Ishikawa (cell line): ENCODE measurements at regions not wholly inside any gene's neighbourhood (a gene's known extent, or its start where the extent isn't known, plus 50 kb on each side); places are given as distances from the start of the nearest gene placed in this dataset.

Source experiments
- CEBPB ChIP-seq: IDR thresholded peaks from 2 replicates; pipeline ENCODE4 v1.6.1; 2012
- CREB1 ChIP-seq: IDR thresholded peaks from 2 replicates; pipeline ENCODE4 v1.6.1; 2012; ENCODE audit warnings: low read depth
- EGR1 ChIP-seq: IDR thresholded peaks from 2 replicates; pipeline ENCODE4 v1.6.1; 2012
- EP300 ChIP-seq: IDR thresholded peaks from 2 replicates; pipeline ENCODE4 v1.6.1; 2012; ENCODE audit warnings: borderline replicate concordance
- FOXM1 ChIP-seq: IDR thresholded peaks from 2 replicates; pipeline ENCODE4 v1.6.1; 2012; ENCODE audit warnings: low read depth, borderline replicate concordance
- NFIC ChIP-seq: IDR thresholded peaks from 2 replicates; pipeline ENCODE4 v1.6.1; 2012
- RAD21 ChIP-seq: IDR thresholded peaks from 2 replicates; pipeline ENCODE4 v1.6.1; 2012; ENCODE audit warnings: low read depth
- TAF1 ChIP-seq: IDR thresholded peaks from 2 replicates; pipeline ENCODE4 v1.6.1; 2012; ENCODE audit warnings: low read depth, mild to moderate bottlenecking
- TCF12 ChIP-seq: IDR thresholded peaks from 2 replicates; pipeline ENCODE4 v1.6.1; 2012; ENCODE audit warnings: low read depth
- TEAD4 ChIP-seq: IDR thresholded peaks from 2 replicates; pipeline ENCODE4 v1.6.1; 2012
- YY1 ChIP-seq: IDR thresholded peaks from 2 replicates; pipeline ENCODE4 v1.6.1; 2012; ENCODE audit warnings: low read depth
- ZBTB7A ChIP-seq: IDR thresholded peaks from 2 replicates; pipeline ENCODE4 v1.6.1; 2012; ENCODE audit warnings: low read depth
- TF ChIP-seq, protein P1 (sequence below): IDR thresholded peaks from 2 replicates; pipeline ENCODE4 v1.6.1; 2012
- TF ChIP-seq, protein P2 (sequence below): IDR thresholded peaks from 2 replicates; pipeline ENCODE4 v1.6.1; 2012; ENCODE audit warnings: low read depth, mild to moderate bottlenecking
- TF ChIP-seq, protein P3 (sequence below): IDR thresholded peaks from 2 replicates; pipeline ENCODE4 v1.6.1; 2012

DNA sequence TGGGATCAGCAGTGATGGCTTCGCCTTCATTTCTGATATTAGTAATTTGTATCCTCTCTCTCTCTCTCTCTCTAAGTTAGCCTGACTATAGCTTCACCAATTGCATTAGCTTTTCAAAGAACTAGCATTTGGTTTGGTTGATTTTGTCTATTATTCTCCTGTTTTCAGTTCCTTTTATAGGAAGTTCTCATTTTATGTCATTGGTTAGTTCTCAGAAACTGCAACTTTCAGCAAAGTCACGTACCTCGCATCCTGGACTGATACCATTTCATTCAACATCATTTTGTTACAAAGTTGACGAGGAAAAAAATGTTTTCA lies 450.8 kb downstream of the EIPR1 start:
- TF ChIP-seq TEAD4: no peak
- TF ChIP-seq, protein P1, sequence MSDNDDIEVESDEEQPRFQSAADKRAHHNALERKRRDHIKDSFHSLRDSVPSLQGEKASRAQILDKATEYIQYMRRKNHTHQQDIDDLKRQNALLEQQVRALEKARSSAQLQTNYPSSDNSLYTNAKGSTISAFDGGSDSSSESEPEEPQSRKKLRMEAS: no peak
- no peak for TF ChIP-seq EP300
- no peak for TF ChIP-seq FOXM1
- TF ChIP-seq TCF12: no peak

DNA sequence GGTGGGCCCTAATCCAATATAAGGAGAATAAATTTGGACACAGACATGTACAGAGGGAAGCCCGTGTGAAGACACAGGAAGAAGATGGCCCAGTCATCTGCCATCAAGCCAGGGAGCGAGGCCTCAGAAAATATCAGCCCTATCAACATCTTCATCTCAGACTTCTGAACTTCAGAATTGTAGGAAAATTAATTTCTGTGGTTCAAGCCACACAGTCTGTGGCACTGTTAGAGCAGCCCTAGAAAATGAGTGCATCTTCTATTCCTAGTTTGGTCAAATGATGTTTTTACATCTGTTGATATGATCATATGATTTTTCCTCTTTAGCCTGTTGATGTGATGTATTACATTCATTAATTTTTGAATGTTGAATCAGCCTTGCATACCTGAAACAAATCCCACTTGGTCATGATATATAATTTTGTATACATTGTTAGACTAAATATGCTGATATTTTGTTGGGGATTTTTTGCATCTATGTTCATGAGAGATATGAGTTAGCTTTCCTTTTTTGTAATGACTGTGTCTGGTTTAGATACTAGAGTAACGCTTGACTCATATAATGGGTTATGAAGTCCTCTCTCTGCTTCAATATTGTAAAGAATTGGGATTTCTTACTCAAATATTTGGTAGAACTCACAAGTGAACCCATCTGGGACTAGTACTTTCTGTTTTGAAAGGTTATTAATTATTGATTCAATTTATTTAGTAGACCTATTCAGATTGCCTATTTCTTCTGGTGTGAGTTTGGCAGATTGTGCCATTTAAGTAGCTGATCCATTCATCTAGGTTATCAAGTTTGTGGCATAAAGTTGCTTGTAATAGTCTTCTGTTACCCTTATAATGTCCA lies 451.4 kb downstream of the EIPR1 start:
- TF ChIP-seq TEAD4: no peak
- no peak for TF ChIP-seq CEBPB
- no peak for TF ChIP-seq RAD21
- no peak for TF ChIP-seq TAF1
- no peak for TF ChIP-seq EP300
- no peak for TF ChIP-seq CREB1
- no peak for TF ChIP-seq FOXM1
- TF ChIP-seq, protein P1: no peak
- TF ChIP-seq EGR1: no peak
- TF ChIP-seq, protein P2, sequence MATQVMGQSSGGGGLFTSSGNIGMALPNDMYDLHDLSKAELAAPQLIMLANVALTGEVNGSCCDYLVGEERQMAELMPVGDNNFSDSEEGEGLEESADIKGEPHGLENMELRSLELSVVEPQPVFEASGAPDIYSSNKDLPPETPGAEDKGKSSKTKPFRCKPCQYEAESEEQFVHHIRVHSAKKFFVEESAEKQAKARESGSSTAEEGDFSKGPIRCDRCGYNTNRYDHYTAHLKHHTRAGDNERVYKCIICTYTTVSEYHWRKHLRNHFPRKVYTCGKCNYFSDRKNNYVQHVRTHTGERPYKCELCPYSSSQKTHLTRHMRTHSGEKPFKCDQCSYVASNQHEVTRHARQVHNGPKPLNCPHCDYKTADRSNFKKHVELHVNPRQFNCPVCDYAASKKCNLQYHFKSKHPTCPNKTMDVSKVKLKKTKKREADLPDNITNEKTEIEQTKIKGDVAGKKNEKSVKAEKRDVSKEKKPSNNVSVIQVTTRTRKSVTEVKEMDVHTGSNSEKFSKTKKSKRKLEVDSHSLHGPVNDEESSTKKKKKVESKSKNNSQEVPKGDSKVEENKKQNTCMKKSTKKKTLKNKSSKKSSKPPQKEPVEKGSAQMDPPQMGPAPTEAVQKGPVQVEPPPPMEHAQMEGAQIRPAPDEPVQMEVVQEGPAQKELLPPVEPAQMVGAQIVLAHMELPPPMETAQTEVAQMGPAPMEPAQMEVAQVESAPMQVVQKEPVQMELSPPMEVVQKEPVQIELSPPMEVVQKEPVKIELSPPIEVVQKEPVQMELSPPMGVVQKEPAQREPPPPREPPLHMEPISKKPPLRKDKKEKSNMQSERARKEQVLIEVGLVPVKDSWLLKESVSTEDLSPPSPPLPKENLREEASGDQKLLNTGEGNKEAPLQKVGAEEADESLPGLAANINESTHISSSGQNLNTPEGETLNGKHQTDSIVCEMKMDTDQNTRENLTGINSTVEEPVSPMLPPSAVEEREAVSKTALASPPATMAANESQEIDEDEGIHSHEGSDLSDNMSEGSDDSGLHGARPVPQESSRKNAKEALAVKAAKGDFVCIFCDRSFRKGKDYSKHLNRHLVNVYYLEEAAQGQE: no peak
- TF ChIP-seq TCF12: no peak
- TF ChIP-seq, protein P3, sequence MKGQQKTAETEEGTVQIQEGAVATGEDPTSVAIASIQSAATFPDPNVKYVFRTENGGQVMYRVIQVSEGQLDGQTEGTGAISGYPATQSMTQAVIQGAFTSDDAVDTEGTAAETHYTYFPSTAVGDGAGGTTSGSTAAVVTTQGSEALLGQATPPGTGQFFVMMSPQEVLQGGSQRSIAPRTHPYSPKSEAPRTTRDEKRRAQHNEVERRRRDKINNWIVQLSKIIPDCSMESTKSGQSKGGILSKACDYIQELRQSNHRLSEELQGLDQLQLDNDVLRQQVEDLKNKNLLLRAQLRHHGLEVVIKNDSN: no peak
- no peak for TF ChIP-seq NFIC

DNA sequence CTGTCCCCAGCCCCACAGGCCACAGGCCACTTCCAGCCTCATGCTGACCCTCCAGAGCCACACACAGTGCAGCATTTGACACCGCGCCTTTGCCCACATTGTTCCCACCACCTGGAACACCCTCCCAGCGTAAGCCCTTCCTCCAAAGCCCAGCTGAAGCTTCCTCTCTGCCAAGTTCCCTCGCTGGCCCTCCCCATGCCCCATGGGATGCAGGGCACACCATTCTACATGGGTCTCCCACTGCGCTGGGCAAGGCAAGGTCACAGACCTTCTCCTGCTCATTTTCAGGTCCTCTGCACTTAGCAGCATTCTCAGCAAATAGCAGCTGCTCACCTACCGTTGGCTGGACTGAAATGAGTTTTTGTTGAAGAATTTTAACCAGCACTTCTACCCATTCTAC lies 455.5 kb downstream of the EIPR1 start:
- TF ChIP-seq, protein P3: no peak
- TF ChIP-seq, protein P2: no peak
- no peak for TF ChIP-seq YY1

DNA sequence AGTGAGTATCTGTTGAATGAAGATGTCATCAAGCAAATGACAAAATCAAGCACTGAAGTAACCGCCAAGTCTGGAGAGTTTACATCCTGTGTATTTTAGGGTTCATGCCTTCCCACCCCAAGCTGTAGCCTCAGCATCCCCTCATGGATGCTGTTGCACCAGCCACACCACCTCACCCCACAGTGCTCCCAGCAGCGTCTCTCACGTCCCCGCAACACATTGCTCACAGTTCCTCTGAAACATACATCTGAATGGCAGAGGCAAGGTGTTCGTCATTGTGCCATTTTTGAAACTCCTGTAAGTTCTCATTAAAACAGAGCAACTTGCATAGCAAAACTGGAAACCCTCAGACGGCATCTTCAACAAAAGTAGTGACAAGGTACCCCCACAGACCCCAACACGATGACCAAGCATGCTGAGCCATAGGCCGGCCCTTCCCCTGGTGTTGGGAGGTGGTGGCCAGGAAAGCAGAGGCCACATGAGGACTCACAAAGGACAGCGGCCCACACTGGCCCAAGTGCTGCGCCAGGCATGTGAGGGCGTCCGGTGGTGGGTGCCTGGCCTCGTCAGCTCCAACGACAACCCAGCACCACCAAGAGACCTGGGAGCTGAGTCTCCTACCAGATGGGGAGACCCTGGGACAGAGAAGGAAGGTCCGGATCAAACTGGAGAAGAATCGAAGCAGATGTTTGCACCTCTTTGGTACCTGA lies 456.5 kb downstream of the EIPR1 start:
- TF ChIP-seq FOXM1: no peak
- no peak for TF ChIP-seq EP300
- no peak for TF ChIP-seq ZBTB7A
- TF ChIP-seq TEAD4: no peak
- TF ChIP-seq CEBPB: no peak
- no peak for TF ChIP-seq TCF12
- TF ChIP-seq EGR1: no peak
- TF ChIP-seq RAD21: no peak
- TF ChIP-seq, protein P2: no peak
